ENCODE measurements at regions not wholly inside any gene's neighbourhood (a gene's known extent, or its start where the extent isn't known, plus 50 kb on each side); places are given as distances from the start of the nearest gene placed in this dataset.

DNA sequence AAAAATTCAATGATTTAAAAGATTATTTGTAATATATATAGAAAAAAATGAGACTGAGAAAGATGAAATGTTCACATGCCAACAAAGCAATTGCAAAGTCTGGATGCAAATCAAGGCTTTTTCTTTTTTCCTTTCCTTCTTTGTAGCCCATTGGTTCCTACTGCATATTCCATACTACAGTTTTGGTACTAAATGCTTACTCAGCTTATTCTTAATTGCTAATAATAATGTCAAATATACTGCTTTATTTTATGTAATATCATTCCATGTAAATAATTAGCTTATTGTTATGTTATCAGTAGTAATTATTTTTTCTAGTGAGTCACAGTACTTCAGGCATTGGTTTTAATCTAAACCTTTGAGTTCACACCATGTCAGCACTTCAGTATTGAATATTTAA is 407.4 kb upstream of the LRRTM1 start:
- Histone ChIP-seq H3K27ac (no peak overlapping the region), H3K9me3 (no peaks in the 10 kb centered on the region), H3K4me3 (no peak overlapping the region), H3K36me3 (no peaks in the 10 kb centered on the region), H3K27me3 (no peaks in the 10 kb centered on the region), H3K4me1 (no peaks in the 10 kb centered on the region)
- TF ChIP-seq, protein P1, sequence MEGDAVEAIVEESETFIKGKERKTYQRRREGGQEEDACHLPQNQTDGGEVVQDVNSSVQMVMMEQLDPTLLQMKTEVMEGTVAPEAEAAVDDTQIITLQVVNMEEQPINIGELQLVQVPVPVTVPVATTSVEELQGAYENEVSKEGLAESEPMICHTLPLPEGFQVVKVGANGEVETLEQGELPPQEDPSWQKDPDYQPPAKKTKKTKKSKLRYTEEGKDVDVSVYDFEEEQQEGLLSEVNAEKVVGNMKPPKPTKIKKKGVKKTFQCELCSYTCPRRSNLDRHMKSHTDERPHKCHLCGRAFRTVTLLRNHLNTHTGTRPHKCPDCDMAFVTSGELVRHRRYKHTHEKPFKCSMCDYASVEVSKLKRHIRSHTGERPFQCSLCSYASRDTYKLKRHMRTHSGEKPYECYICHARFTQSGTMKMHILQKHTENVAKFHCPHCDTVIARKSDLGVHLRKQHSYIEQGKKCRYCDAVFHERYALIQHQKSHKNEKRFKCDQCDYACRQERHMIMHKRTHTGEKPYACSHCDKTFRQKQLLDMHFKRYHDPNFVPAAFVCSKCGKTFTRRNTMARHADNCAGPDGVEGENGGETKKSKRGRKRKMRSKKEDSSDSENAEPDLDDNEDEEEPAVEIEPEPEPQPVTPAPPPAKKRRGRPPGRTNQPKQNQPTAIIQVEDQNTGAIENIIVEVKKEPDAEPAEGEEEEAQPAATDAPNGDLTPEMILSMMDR (IDR thresholded peaks at IDR 0.05) = no peak
- TF ChIP-seq POLR2A (IDR thresholded peaks at IDR 0.05) = no peak
- TF ChIP-seq POLR2AphosphoS5 (IDR thresholded peaks at IDR 0.05) = no peak
- no peak for TF ChIP-seq EP300 (IDR thresholded peaks at IDR 0.05)
- DNase-seq (ENCODE audit: low spot score in 2 of 2) = no peak

DNA sequence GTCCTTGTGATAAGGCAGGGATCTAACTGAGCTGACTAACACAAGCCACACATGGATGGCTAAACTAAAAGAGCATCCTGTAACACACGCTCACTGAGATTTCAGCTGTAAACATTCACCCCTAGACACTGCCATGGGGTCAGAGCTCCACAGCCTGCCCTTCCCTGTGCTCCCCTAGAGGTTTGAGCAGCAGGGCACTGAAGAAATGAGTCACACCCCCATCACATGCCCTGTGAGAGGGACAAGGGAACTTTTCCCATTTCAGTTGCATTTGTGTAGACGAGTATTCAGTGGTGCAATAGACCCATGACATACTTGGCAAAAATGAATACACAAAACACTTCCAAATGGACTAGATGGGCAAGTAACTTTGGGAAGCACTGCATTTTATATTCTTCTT is 402.4 kb upstream of the LRRTM1 start:
- no peaks in the 10 kb centered on the region for H3K4me1 ChIP-seq
- 50% methylated on average over 2 of the region's 2 CpGs for WGBS
- no peak for DNase-seq (ENCODE audit: low spot score in 2 of 2)
- no peaks in the 10 kb centered on the region for H3K36me3 ChIP-seq
- TF ChIP-seq, protein P1 (IDR thresholded peaks at IDR 0.05) = no peak
- TF ChIP-seq POLR2AphosphoS5 (IDR thresholded peaks at IDR 0.05) (no peak), POLR2A (IDR thresholded peaks at IDR 0.05) (no peak)
- H3K4me3 ChIP-seq = no peak overlapping the region
- no peak overlapping the region for H3K27ac ChIP-seq
- H3K9me3 ChIP-seq = no peaks in the 10 kb centered on the region
- H3K27me3 ChIP-seq = no peaks in the 10 kb centered on the region

DNA sequence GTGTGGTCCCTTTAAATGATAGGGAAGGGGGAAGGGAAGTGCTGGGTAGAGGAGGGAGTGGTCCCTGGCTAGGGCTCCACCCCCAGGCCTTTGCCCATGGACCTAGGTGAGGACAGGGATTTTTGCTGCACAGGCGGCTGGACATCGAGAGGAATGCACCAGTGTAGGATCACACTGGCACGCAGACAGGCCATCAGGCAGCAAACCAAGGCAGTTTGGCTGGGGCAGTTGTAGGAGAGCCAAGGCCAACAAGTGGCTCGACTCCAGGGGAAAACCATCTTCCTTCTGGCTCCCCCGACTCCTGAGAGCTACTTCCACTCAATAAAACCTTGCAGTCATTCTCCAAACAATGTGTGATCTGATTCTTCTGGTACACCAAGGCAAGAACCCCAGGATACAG is 402.0 kb upstream of the LRRTM1 start:
- Histone ChIP-seq H3K4me1 (no peaks in the 10 kb centered on the region), H3K4me3 (no peak overlapping the region), H3K27ac (no peak overlapping the region), H3K36me3 (no peaks in the 10 kb centered on the region), H3K9me3 (no peaks in the 10 kb centered on the region), H3K27me3 (no peaks in the 10 kb centered on the region)
- TF ChIP-seq POLR2AphosphoS5 (IDR thresholded peaks at IDR 0.05) (no peak), POLR2A (IDR thresholded peaks at IDR 0.05) (no peak), EP300 (IDR thresholded peaks at IDR 0.05) (no peak)
- TF ChIP-seq, protein P1 (IDR thresholded peaks at IDR 0.05) = no peak
- 79% methylated on average over 5 of the region's 5 CpGs for WGBS
- DNase-seq (ENCODE audit: low spot score in 2 of 2) = no peak

DNA sequence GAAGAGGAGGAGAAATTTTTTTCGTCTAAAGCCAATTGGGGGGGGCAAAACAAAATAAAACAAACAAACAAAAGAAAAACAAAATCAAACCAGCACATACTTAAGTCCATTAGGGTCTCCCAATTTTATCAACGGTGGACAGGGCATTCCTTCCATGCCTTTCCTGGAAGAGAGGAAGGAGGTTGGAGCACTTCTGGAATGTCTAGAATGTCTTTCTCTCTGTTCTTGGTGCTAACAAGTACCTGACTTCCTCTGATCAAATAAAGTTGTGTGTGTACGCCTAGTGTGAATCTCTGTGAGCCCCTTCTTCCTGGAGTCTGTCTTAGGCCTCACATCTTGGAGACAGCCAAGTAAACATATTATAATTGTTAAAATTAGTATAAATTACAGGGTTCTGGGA is 399.0 kb upstream of the LRRTM1 start:
- no peak overlapping the region for H3K4me3 ChIP-seq
- WGBS = 51% methylated on average over 3 of the region's 3 CpGs

DNA sequence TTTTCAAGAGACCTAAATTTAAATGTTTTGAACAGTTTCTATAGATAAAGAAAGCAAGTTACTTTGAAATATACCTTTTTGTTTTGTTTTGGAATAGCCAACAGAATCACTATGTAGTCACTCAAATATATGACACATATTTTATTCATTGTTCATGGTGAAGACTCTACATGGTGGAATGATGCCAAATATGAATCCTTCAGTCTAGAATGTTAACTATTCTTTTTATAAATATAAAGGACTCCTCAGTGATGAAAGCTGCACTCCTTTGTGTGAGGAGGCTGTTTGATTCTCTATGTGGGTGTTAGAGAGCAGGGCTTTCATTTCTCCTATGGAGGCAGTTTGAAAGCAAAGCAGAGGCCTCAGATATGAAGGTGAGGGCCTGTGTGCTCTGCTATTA is 396.4 kb upstream of the LRRTM1 start:
- Histone ChIP-seq H3K27ac (no peak overlapping the region), H3K27me3 (no peaks in the 10 kb centered on the region), H3K9me3 (no peaks in the 10 kb centered on the region), H3K36me3 (no peaks in the 10 kb centered on the region), H3K4me3 (no peak overlapping the region), H3K4me1 (no peaks in the 10 kb centered on the region)
- no peak for TF ChIP-seq POLR2AphosphoS5 (IDR thresholded peaks at IDR 0.05)
- no peak for TF ChIP-seq POLR2A (IDR thresholded peaks at IDR 0.05)
- TF ChIP-seq EP300 (IDR thresholded peaks at IDR 0.05) = no peak
- TF ChIP-seq, protein P1 (IDR thresholded peaks at IDR 0.05) = no peak
- no peak for DNase-seq (ENCODE audit: low spot score in 2 of 2)

More for the DNA sequence above, 399.0 kb upstream of the LRRTM1 start:
- no peaks in the 10 kb centered on the region for H3K27me3 ChIP-seq
- H3K4me1 ChIP-seq = no peaks in the 10 kb centered on the region
- TF ChIP-seq POLR2A (IDR thresholded peaks at IDR 0.05) (no peak), POLR2AphosphoS5 (IDR thresholded peaks at IDR 0.05) (no peak), EP300 (IDR thresholded peaks at IDR 0.05) (no peak)
- TF ChIP-seq, protein P1 (IDR thresholded peaks at IDR 0.05) = no peak
- DNase-seq (ENCODE audit: low spot score in 2 of 2) = no peak
- no peak overlapping the region for H3K27ac ChIP-seq
- no peaks in the 10 kb centered on the region for H3K9me3 ChIP-seq
- H3K36me3 ChIP-seq = no peaks in the 10 kb centered on the region
